ENCODE measurements at regions not wholly inside any gene's neighbourhood (a gene's known extent, or its start where the extent isn't known, plus 50 kb on each side); places are given as distances from the start of the nearest gene placed in this dataset.

DNA sequence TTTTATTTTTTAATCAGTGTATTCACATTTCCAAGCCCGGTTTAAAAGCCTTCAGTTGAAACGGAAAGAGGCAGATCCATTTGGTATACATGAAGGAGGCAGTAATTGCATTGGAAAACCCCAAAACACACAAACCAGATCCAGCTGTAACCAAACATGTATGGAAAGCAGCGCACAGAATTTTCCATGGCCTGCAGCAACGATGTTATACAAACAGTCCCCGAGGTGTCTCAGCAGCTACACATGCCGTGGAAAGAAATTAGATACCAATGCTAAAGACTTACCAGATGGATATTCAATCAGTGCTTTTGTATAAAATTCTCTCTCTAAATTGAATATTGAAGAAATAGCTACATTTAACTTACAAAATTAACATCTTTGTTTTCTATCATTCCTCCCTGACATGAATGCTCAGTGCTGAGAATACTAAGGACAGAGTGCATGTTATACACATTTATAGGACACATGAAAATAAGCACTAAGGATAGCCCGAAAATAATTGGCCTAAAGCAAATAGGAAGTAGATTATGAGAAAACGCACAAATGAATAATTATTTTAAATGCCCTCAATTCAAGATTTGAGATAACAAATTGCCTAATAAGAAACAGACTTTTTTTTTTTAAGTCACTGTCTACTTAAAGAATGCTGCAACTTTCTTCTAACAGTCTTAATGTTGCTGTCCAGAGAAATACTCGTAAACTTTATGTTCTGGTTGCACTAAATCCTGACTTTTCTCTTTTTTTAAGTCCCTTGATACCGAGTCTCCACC lies 713.1 kb downstream of the HDGFL1 start:
- no peak for DNase-seq (ENCODE audit: low read depth in 2 of 2)

DNA sequence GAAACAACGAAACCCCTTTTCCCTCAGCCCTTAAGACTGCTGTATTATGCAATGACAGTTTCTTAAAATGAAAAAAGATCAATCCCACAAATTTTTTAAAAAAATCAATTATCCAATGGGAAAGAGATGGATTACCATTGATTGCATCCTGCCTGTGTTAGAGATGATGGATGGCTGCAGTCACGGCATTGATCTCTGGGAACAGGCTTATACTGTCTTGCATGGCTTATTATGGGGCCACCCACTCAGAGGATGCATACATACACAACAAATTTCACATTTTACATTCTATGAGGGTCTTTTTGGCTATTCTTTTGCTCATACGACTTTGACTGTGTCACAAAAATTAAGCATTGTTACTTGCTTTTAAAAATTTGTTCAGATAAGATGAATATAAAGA lies 724.3 kb downstream of the HDGFL1 start:
- no peak for DNase-seq (ENCODE audit: low read depth in 2 of 2)

DNA sequence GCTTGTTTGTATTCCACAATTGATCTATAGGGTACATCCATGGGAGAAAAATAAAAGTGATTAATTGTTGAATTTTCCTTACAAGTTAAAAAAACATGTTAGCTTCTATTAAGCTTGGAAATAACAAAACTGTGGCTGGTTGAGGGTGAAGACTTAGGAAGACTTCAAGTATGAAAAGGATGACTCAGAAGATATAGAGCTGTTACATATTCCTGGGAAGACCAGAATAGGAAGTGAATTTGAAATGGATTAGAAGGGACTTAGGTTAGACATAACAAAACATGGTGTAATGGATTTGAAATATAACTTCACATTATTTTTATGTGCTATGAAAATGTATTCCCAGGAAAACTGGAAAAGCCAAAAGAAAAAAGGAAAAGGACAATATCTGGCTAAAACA lies 732.2 kb downstream of the HDGFL1 start:
- DNase-seq (ENCODE audit: low read depth in 2 of 2): no peak

DNA sequence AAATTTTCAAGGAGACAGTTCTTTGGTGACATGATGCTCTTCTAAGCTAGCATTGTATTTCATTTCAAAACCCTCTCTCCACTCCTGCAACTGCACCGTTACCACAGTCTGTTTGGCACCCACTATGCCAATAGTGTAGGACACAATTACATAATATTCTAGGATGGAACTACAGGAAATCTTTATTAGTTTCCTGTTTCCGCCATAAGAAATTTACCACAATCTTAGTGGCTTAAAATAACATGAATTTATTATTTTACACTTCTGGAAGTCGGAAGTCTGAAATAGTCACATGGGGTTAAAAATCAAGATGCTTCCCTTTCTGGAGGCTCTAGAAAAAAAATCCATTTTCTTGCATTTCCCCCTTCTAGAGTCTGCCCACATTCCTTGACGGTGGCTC lies 733.1 kb downstream of the HDGFL1 start:
- DNase-seq (ENCODE audit: low read depth in 2 of 2): no peak

DNA sequence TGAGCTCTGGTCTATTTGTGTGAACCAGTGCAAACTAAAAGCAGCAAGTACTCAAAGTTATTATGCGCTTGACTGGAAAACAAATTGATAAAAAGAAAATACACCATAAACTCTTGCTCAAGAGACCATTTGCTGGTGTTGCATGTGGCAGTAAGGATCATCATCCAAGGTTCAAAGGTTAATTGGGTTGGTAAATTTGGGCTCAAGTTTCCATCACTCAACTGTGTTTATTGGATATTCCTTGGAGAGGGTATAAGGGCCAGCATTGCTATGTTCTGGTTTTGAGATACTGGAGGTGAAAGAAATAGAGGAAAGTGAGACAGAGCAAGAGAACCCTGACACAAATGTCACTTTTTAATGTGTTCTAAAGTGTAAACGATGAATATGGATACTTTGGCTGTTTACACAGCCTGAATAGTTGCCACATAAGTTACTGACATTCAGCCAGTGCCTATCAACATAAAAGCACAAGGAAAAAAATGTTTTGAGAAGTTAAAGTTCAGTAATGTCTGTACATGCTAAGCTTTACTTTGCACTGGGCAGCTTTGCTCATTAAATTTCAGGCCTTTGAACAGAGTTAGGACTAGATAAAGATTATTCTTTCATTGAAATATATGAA lies 736.1 kb downstream of the HDGFL1 start:
- DNase-seq (ENCODE audit: low read depth in 2 of 2): no peak

DNA sequence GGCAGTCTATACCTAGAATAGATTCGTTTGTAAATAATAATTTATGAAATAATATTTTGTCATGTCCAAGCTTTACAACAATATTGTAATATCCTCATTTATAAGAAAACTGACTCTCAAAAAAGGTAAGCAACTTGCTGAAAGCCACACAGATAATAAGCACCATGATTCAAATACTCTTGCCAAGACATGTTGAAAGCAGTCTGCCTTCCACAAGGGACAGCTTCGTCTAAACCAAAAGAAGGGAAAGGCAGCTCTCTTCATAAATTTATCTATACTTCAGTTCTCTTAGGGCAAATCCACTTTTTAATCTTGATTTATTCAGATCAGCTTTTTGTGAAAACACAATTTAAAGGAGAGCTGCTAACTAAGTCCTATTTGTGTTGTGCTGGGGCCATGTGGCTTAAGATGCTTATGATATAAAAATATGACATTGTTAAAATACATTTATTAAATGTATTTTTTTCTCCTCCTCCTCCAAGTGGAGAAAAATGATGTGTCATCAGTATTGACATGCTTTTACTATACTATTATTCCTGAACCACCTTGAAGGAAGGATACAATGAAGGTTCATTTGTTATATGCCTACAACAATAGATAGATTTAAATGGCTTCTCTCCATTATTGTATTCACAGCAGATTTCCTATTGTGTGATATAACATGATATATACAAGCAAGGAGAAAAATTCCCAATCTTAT lies 737.0 kb downstream of the HDGFL1 start:
- no peak for DNase-seq (ENCODE audit: low read depth in 2 of 2)

DNA sequence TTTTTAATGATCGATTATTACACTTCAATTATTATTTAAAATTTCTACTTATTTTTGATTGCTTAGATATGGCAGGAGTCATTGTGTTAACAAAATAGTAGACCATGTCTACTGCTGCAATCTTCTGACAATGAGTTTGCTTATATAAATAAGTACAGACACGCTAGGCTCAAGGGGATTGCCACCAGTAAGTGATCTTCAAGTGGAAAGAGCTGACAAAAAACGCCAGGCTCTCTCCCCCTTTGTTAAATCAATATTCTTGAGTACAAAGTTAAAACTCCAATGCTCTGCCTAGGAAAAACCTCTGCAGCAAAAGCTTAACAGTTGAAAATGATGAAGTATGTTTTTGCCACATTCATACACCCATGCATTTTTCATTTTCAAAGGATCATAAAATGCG lies 738.1 kb downstream of the HDGFL1 start:
- no peak for DNase-seq (ENCODE audit: low read depth in 2 of 2)

DNA sequence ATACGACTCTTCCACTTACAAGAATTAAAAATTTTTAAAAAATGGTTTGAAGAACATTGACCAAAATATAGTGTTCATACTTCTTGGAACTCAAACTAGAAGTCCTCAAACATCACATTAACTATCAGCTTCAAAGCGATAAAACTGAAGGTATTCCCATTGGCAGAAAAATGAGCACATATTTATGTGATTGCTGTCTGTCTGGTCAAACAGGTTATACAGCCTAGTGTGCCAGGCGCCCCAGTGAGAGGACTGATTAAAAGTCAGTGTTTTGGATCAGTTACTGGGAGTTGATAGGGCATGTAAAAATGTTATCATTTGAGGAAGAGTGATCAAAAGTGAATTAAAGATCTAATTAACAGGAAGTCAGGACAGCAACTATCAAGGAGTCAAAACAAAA lies 738.8 kb downstream of the HDGFL1 start:
- DNase-seq (ENCODE audit: low read depth in 2 of 2): no peak

DNA sequence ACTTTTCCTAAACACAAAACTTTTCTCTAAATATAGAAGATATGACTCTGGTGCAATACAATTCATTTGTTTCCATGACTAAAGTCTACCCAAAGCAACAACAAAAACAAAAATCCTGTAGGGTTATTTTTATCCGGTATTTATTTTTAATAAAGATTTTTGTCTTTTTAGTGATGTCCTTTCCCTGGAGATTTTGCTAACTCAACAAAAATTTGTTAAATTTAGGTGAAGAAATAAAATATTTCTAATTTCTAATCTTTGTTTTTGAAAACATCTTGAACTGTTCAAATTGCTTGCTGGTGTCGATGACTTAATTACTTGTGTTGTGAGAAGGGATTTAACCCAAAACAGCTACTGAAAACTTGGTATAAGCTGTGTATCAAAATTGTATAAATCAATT lies 741.8 kb downstream of the HDGFL1 start:
- DNase-seq (ENCODE audit: low read depth in 2 of 2): peak in 1 of 2 donors; percentile 22

DNA sequence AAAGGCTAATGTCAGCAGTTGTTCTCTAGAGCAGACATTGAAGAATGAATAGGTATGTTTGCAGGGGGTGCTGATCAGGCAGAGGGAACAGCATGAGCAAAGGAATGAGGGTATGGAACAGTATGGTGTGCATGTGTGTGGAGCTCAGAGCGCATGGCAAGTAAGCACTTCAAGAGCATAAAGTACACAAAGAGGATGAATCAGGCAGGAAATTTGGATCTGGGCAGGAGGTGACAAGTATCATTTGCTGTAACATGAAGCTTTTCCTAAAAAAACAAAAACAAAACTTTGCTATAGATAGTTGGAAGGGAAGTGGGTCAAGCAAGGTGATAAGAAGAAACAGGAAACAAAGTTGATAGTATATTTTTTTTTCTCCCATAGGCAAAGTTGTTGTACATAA lies 746.8 kb downstream of the HDGFL1 start:
- DNase-seq (ENCODE audit: low read depth in 2 of 2): peak in 1 of 2 donors; percentile 88

DNA sequence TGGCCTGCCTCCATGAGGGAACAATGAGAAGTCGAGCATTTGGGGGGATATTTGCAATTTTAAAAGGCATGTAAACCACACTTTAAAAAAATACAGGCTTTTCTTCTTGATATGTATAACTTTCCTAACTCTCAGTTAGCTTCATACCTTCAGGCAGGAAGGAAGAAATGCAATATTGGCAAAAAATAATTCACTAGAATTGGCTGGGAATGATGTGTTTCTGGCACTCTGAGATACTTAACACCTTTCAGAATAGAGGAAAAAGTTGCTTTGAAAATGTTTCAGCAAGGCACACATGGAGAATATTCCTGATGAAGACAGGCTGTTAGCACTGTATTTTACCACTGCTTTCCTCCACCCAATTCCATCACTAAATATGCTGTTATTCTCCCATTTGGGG lies 747.6 kb downstream of the HDGFL1 start:
- DNase-seq (ENCODE audit: low read depth in 2 of 2): peak in 1 of 2 donors; percentile 48

DNA sequence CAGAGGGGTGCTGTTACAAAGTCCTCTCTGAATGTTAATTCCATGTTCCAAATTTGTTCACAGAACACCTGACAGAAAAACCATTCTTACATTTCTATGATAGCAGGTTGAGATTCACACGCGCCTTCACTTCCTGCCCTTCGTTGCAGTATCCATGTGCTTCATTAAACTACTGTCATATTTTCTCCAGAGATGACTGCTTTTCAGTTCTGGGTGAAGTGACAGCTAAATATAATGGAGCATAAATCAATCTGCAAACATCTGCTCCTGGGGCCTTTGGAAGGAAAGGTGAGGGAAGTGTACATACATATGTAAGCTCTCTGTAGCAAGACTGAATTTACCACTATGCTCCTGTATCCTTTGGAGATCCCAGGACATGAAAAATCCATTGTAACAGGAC lies 750.2 kb downstream of the HDGFL1 start:
- no peak for DNase-seq (ENCODE audit: low read depth in 2 of 2)

DNA sequence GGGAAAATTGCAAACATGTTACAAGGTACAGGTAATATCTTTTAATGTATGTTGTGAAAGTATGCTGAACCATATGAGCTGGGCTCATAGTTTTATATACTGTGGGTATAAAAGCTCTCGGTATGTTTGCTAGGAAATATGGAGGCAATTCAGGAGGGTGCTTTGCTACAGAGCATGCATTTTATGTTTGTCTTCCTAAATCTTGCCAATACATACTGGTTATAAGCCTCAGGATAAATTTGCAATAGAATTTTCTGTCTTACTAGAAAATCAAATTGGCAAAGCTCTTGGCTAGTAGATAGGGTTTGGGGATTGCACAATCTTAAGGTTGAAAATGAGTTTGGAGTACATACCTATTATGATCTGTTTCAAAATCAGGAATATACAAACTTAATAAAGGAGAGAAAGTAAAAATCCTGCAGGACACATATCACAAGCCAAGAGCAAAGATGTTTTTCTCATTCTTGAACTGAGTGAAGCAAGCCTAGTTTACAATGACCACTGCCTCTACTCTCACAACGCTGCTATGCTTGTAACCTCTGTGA lies 751.2 kb downstream of the HDGFL1 start:
- DNase-seq (ENCODE audit: low read depth in 2 of 2): no peak

DNA sequence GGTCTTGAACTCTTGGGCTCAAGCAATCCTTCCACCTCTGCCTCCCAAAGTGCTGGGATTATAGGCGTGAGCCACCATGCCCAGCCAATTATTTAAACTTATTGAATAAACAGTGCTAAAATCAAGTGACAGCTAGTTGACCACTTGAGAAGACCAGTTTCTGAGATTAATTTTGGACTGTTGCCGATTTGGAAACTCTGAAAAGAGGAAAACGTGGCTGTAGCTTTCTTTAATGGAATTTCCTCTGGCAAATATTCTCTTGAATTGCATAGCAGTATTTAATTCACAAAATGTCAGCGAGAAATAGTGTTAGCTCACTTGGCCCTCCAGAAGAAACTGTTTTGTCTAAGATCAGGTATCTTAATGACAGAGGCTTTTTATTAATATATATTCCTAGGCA lies 754.5 kb downstream of the HDGFL1 start:
- DNase-seq (ENCODE audit: low read depth in 2 of 2): peak in 1 of 2 donors; percentile 63

DNA sequence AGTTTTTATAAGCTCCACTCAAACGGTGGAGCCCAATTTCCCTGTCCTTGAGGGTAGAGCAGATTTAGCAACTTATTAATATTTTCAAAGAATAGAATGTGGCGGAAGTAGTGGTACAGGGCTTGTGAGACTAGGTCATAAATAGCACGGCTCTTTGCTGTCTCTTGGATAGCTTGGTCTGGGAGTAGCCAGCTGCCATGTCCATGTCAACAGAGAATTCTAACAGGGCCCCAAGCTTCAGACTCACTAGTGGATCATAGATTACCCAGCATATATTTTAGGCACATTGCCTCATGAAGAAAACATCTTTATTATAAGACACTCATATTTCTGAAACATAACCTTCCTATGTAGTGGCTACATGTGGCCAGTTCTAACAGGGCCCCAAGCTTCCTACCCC lies 755.7 kb downstream of the HDGFL1 start:
- no peak for DNase-seq (ENCODE audit: low read depth in 2 of 2)

DNA sequence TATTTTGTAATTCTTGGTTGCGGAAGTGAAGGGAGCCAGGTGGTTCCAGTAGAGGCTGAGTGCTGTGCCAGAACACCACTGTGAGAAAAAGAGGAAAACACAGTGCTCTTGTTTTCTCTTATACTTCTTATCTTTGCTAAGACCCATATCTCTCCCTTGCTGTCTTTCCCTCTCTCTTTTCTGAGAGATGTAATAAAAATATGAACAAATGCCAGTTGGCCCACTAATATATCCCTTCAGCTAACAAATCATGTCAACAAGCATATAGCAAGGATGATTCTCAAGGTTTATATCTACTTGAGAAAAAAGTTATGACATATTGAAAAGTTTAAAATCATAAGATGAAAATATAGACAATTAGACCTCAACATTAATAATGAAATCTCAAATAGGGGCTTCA lies 758.3 kb downstream of the HDGFL1 start:
- no peak for DNase-seq (ENCODE audit: low read depth in 2 of 2)

DNA sequence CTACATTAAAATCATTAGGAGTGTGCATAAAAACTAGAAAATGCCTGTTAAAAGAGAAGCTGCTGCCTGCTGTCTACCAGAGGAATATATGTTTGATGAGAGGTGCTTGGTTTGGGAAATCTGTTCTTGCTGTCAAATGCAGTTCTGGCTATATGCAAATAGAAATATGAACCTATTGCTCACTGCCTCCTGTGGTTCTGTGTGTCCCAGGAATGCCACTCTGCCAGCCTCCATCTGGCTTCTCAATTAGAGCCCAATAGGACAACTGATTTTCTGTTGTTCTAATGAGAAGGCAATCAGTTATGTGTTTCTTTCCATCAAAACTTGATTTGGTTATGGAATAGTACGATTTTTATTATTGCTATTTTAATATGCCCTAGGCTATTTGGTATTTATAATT lies 759.7 kb downstream of the HDGFL1 start:
- DNase-seq (ENCODE audit: low read depth in 2 of 2): no peak

DNA sequence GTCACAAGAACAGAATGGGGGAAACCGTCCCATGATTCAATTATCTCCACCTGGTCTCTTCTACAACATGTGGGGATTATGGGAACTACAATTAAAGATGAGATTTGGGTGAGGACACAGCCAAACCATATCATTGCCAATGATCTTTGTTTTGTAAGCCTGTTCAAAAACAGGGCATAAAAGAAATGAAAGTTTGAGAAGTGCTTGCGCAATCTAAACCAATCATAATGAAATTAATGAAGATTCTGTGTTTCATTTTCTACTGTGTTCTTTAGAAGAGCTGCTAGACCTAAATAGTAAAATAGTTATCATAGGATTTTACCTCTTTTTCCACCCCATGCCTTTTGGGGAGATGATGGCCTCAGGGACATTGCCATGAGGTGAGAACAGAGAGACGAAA lies 761.3 kb downstream of the HDGFL1 start:
- no peak for DNase-seq (ENCODE audit: low read depth in 2 of 2)

DNA sequence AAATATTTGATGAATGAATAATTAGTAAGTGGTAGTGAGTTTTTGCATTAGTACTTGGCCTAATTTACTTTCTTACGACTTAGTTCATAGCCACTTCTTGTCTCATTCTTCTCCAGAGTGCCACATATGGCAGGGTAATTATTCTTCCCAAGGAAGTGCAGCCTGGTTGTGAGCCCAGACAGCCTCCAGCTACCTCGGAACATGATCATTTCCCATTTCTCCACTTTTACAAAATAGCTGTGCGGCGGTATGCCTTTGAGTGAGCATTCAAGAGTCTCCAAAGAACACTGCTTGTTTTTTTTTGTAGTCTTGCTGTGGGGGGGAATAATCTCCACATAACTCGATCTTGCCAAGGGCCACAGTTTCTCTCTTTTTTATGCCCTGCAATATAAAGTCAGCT lies 765.0 kb downstream of the HDGFL1 start:
- DNase-seq (ENCODE audit: low read depth in 2 of 2): no peak

DNA sequence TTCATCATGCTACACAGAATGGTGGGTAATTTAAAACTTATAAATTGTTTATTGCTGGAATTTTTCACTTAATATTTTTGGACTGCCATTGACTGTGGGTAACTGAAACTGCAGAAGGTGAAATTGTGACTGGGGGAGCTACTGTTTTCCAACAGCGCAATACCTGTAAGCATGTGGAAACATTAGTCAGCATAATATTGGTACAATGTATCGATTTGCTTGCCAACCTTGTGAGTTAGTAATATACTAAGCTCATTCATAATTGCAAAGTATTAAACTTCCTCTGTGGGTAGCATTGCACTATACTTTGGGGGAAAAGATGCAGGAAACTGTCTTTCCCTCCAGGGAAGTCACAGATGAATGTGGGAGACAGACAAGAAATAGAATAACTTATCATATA lies 766.5 kb downstream of the HDGFL1 start:
- no peak for DNase-seq (ENCODE audit: low read depth in 2 of 2)

DNA sequence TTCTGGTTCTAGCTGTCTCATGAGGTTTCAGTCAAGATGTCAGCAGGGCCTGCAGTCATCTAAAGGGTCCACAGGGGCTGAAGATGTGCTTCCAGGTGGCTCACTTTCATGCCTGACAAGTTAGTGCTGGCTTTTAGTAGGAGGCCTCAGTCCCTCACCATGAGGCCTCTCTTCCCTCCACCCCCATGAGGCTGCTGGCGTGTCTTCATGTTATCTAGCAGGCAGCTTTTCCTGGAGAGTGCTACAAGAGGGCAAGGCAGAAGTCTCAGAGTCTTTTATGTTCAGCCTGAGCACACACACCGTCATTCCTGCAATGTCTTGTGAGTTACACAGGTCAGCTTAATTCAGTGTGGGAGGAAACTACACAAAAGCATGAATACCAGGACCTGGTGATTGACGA lies 769.9 kb downstream of the HDGFL1 start:
- DNase-seq (ENCODE audit: low read depth in 2 of 2): no peak

DNA sequence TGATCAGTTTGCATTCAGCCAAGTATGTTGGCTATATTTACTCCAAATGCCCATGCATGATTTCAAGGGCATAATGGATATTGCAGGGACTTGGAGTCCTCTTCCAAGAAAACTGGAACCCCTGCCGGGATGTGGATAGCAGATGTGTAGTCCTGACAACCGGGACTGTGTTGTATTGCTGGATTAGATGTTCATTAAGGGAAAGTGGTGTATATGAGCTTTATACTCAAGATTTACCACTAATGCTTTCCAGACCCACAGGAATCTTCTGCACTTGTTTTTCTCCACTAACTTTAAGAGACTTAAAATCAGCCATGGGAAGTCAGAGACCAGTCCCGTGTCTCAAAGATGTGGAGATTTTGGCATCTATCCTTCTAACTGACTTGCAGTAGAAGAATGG lies 770.9 kb downstream of the HDGFL1 start:
- no peak for DNase-seq (ENCODE audit: low read depth in 2 of 2)
